ENCODE measurements at regions not wholly inside any gene's neighbourhood (a gene's known extent, or its start where the extent isn't known, plus 50 kb on each side); places are given as distances from the start of the nearest gene placed in this dataset.

DNA sequence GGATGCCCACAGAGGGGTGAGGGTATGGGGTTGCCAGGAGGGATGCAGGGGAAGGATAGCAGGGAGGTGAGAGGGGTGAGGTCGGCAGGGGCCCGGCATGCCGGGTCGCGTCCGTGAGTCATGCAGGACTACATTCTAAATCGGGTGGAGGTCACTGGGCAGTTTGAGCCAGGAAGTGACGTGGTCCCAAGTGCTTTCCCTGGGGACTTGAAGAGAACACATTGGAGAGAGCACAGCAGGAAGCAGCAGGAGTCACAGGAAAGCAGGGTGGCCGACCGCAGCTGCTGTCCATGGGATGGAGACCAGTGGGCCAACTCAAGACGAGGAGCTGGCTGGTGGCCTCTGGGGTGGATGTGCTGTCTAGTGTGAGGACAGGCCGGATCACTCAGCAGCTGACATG lies 92.0 kb upstream of the WASF3 start:
- DNase-seq (ENCODE audit: low read depth) = no peak
- no peak overlapping the region for H3K4me3 ChIP-seq (ENCODE audit: low read length)
- TF ChIP-seq, protein P1, sequence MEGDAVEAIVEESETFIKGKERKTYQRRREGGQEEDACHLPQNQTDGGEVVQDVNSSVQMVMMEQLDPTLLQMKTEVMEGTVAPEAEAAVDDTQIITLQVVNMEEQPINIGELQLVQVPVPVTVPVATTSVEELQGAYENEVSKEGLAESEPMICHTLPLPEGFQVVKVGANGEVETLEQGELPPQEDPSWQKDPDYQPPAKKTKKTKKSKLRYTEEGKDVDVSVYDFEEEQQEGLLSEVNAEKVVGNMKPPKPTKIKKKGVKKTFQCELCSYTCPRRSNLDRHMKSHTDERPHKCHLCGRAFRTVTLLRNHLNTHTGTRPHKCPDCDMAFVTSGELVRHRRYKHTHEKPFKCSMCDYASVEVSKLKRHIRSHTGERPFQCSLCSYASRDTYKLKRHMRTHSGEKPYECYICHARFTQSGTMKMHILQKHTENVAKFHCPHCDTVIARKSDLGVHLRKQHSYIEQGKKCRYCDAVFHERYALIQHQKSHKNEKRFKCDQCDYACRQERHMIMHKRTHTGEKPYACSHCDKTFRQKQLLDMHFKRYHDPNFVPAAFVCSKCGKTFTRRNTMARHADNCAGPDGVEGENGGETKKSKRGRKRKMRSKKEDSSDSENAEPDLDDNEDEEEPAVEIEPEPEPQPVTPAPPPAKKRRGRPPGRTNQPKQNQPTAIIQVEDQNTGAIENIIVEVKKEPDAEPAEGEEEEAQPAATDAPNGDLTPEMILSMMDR (conservative IDR thresholded peaks at IDR 0.05; ENCODE audit: low read depth, low read length) = no peak

DNA sequence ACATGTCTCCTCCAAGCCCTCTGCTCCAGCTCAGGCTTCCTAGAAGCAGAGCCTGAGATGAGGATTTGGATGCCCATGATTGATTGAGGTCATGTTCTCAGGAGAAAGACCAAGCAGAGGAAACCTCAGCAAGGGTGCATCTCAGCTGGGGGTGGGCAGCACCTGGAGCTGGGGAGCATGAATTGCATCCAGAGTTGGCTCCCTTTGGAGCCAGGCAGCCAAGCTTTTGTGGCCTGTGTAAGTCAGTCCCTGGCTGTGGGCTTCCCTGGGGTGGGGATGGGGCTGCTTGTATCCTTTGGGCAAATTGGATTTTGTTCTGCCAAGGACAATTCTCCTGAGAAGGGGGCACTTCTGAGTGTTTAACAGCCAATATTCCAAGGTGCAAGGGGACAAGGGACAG lies 91.5 kb upstream of the WASF3 start:
- no peak for DNase-seq (ENCODE audit: low read depth)
- no peak overlapping the region for H3K4me3 ChIP-seq (ENCODE audit: low read length)
- TF ChIP-seq, protein P1 (conservative IDR thresholded peaks at IDR 0.05; ENCODE audit: low read depth, low read length) = no peak

DNA sequence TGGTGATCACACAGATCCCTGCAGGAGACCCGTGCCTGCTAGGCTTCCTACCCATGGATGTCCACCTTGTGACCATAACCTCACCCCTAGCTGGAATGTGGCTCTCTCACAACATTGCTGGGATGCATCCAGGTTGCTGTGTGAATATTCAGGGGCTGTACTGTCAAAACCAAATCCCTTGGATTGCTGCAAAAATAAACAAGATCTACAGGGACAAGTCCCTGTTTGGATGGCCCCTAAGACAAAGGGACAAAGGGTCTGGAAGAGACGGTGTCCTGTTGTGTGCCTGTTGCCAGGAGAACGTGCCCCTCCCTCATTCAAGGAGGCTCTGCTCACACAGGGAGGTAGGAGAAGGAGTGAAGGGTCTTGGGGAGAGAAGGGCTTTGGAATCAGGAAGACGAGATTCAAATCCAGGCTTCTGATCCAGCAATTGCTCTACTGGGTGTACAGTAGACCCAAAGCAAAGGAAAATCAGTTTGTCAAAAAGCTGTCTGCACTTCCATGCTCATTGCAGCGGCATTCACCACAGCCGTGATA lies 89.2 kb upstream of the WASF3 start:
- no peak for DNase-seq (ENCODE audit: low read depth)
- no peak overlapping the region for H3K4me3 ChIP-seq (ENCODE audit: low read length)
- TF ChIP-seq, protein P1 (conservative IDR thresholded peaks at IDR 0.05; ENCODE audit: low read depth, low read length) = no peak

DNA sequence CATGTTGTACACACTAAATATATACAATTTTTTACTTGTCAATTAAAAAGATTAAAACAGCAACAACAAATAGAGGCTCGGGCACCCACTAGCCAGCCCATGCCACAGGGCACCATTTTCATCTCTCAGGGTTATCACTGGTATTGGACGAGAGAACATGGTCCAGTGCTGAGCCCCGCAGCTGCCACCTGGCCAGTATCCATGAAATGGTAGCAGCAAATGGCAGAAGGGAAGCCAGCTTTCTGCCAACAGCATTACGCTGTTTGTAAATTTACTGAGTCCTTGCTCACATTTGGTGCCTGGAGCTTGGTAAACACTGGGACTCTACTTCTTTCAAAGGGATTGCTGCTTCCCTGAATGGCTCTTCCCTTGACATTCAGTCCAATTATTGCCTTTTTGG lies 87.9 kb upstream of the WASF3 start:
- no peak overlapping the region for H3K4me3 ChIP-seq (ENCODE audit: low read length)
- no peak for DNase-seq (ENCODE audit: low read depth)
- TF ChIP-seq, protein P1 (conservative IDR thresholded peaks at IDR 0.05; ENCODE audit: low read depth, low read length) = no peak

DNA sequence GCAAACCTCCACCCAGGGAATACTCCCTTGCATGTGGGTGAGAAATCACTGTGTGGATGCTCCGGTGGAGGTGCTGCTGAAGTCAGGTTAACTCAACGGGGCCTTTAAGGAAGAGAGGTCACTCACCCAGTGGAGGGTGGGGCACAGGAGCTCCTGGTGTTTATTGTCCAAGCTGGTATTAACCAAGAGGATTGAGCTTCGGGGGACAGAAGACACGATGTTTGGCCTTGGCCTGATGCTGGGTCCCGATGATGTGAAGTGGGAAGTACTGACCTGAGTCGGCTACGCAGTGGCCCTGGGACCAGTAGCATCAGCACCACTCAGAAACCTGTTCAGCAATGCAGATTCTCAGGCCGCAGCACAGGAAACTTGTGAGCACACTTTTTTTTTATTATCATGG lies 85.7 kb upstream of the WASF3 start:
- DNase-seq (ENCODE audit: low read depth) = no peak
- TF ChIP-seq, protein P1 (conservative IDR thresholded peaks at IDR 0.05; ENCODE audit: low read depth, low read length) = no peak
- H3K4me3 ChIP-seq (ENCODE audit: low read length) = no peak overlapping the region

DNA sequence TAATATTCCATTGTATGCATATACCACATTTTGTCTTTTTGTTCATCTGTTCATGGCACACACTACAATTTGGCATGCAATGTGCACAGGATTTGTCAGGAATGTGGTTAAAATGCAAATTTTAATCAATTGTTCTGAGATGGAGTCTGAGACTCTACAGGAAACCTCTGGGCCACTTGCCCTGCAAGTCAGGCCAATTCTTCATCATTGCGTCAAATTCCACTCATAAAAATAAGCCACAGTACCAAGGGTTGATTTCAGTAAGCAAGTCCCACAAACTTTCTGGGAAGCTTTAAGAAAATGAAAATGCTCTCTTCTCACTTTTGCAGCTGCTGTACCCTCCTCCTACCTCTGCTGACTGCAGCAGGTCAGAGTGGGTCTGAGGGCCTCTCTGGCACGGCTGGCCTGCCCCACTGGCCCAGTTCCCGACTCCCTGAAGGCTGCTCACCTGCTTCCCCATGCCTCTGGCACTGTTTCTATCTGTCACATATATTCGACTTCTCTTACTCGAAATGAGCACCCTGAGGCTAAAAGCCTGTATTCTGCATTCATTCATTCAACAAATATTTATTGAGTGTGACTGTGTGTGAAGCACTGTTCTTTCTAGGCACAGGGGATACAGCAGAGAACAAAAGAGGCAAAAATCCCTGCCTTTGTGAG lies 83.8 kb upstream of the WASF3 start:
- no peak for DNase-seq (ENCODE audit: low read depth)

DNA sequence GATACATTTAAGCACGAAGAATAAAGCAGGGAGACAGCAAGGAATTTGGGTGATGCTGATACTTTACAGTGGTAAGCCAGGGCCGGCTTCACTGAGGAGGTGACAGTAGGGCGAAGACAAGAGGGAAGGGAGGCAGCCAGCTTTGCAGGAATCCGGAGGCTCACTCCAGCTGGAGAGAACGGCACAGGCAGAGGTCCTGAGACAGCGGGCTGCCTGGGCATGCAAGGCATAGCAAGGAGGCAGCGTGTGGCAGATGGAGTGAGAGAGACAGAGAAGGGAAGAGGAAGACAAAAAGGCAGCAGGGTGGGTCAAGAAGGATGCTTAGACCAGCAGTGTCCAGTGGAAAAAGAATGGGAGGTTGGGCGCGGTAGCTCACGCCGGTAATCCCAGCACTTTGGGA lies 83.2 kb upstream of the WASF3 start:
- no peak for DNase-seq (ENCODE audit: low read depth)
- no peak overlapping the region for H3K4me3 ChIP-seq (ENCODE audit: low read length)
- TF ChIP-seq, protein P1 (conservative IDR thresholded peaks at IDR 0.05; ENCODE audit: low read depth, low read length) = no peak

More for the DNA sequence above, 83.8 kb upstream of the WASF3 start:
- TF ChIP-seq, protein P1 (conservative IDR thresholded peaks at IDR 0.05; ENCODE audit: low read depth, low read length) = no peak
- H3K4me3 ChIP-seq (ENCODE audit: low read length) = no peak overlapping the region

All from retinal pigment epithelial cell (primary cell).